HG03432 (cell line): ENCODE measurements at regions not wholly inside any gene's neighbourhood (a gene's known extent, or its start where the extent isn't known, plus 50 kb on each side); places are given as distances from the start of the nearest gene placed in this dataset.
"Not testable (repeated sequence)": the region's sequence is repeated elsewhere in the genome, so short reads cannot be mapped to it uniquely, and the experiment has no call there.

Source experiments
- ATAC-seq: cut with Tn5 transposase; IDR thresholded peaks from one replicate; pipeline ENCODE4 v1.9.1; 2021; ENCODE audit warnings: mild to moderate bottlenecking, moderate library complexity; ENCODE audit not compliant: unreplicated experiment

GRCh38 chr6:119757467-119757866 is 407.9 kb upstream of the MAN1A1 start:
- ATAC-seq = no peak

GRCh38 chr6:119749335-119749734 is 399.8 kb upstream of the MAN1A1 start:
- no peak for ATAC-seq

DNA sequence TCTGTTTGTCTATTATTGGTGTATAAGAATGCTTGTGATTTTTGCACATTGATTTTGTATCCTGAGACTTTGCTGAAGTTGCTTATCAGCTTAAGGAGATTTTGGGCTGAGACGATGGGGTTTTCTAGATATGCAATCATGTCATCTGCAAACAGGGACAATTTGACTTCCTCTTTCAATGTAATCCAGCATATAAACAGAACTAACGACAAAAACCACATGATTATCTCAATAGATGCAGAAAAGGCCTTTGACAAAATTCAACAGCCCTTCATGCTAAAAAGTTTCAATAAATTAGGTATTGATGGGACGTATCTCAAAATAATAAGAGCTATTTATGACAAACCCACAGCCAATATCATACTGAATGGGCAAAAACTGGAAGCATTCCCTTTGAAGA is 399.0 kb upstream of the MAN1A1 start:
- ATAC-seq = not testable (repeated sequence)

DNA sequence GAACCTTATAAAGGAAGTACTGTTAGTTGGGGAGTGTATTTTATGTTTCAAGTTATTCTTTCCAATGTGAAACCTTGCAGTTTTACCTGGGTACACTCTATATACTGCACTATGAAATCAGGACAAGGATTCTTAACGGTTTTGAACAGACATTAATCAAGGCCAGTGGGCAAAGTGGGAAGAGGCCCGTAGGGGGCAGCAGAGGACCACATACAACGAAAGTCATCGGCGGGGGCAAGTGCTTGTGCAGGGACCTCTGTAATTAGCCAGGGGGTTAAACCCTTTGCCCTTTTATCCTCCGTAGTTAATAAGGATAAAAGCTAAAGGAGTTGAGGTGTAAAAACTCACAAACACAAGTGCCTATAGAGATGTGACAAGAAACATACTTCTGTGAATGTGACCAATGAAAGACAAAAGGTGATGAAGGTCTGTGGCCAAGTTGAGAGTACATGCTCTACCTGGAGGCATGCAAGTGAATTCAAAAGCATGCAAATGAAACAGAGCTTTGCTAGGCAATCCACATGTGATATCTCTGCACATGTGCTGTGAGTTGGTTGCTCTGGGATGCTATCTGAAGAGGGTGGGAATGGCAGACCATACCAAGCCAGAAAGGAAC is 392.7 kb upstream of the MAN1A1 start:
- peak; percentile 95 for ATAC-seq

GRCh38 chr6:119739769-119740168 is 390.2 kb upstream of the MAN1A1 start:
- ATAC-seq = peak; percentile 47

GRCh38 chr6:119738425-119738824 is 388.9 kb upstream of the MAN1A1 start:
- no peak for ATAC-seq

DNA sequence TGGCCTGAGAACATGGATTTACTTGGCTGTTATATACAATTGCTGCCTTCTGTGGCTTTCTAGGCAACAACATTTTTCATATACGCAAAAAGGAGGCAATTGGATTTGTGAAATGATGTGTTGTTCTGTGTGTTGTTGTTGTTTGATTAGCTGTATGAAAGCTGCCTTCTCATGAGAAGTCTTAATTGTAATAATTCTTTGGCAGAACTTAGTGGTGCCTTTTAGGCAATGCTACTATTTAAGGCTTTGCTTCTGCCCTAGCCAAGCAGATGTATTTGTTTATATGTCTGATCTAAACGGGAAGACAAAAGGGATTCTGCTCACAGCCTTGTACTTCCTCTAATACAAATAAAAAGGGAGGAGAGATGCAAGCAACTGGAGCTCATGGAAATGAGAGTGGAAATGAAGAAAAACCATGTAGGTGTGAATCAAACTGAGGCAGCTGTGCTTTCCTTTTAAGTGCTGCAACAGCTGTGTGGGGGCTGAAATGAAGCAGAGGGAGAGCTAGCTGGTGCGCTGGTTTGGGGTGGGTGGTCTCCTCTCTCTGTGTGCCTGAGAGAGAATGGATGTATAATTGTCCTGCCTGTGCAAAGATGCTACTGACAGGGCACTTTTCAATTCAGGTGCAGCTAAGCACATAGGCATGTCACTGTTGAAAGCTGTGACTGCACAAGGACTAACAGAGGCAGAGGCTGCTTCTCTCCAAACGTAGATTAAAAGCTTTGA is 386.9 kb upstream of the MAN1A1 start:
- no peak for ATAC-seq

GRCh38 chr6:119735530-119735929 is 386.0 kb upstream of the MAN1A1 start:
- no peak for ATAC-seq

GRCh38 chr6:119734227-119734626 is 384.7 kb upstream of the MAN1A1 start:
- no peak for ATAC-seq

- peak; percentile 80 for ATAC-seq
Measured at GRCh38 chr6:119728935-119729334, 379.4 kb upstream of the MAN1A1 start.

- no peak for ATAC-seq
Measured at GRCh38 chr6:119728220-119728750, 378.7 kb upstream of the MAN1A1 start.

DNA sequence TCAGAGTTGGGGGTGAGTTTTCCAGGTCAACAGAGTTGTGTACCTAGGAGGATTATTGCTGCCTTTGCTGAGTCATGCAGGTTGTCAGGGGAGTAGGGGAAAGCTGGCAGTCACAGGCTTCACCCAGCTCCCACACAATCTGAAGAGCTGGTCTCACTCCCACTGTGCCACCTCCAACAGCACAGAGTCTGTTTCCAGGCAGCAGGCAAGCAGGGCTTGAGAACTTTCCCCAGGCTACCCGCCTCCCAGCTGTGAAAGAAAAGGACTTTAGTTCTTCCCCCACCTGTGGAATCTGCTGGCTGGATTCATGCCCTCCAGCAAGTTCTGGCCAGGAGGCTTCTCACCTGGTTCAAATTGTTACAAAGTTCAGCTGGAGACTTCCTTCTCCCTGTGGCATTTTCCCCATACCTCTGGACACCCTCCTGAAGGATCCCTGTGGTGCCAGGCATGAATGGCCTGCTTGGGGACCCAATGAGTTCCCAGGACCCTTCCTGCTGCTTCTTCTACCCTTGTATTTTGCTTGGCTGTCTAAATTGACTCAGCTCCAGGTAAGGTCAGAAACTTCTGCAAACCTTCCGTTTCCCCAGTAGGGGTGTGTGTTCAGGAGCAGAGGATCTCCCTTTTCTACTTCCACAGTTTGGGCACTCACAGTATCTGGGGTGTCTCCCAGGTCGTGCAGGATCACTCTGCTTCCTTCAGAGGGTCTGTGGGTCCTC is 378.1 kb upstream of the MAN1A1 start:
- ATAC-seq = no peak

DNA sequence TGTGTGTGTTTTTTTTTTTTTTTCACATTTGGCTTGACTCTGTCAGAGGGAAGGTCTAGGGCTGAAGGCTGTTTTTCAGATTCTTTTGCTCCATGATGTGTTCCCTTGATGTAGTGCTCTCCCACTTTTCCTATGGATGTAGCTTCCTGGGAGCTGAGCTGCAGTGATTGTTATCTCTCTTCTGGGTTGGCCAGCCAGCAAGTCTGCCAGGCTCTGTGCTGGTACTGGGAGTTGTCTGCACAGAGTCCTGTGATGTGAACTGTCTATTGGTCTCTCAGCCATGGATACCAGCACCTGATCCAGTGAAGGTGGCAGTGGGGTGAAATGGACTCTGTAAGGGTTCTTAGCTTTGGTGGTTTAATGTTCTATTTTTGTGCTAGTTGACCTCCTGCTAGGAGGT is 377.4 kb upstream of the MAN1A1 start:
- not testable (repeated sequence) for ATAC-seq

GRCh38 chr6:119726086-119726485 is 376.5 kb upstream of the MAN1A1 start:
- ATAC-seq = no peak

- ATAC-seq = no peak
Measured at GRCh38 chr6:119720160-119720559, 370.6 kb upstream of the MAN1A1 start.

GRCh38 chr6:119717942-119718341 is 368.4 kb upstream of the MAN1A1 start:
- ATAC-seq = no peak

DNA sequence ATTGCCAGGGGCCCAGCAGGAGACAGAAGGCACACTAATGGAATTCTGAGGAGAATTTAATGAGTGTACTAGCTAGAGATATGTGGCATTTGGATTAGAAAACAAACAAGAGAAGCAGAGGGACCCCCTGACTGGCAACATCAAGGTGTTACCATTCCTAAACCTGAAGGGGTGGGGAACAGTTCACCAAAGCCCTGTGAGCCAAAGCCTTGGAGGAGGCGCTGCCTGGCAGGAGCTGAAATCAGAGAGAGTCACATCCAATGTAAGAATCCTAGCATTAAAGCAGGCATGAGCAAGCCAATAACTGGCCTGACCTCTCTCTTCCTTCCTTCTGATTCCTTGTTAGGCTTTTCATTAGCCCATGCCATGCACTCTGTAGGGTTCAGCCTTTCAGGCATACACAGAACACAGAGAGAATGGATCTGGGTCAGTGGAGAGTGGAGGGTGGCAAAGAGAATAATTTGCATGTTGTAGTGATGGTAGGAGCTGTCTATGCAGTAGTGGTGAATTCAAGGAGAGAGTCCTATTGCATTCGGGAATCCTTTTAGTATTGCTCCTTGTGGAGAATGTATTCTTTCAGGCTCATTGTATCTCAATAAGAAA is 367.2 kb upstream of the MAN1A1 start:
- ATAC-seq = no peak

GRCh38 chr6:119713903-119714302 is 364.3 kb upstream of the MAN1A1 start:
- no peak for ATAC-seq

DNA sequence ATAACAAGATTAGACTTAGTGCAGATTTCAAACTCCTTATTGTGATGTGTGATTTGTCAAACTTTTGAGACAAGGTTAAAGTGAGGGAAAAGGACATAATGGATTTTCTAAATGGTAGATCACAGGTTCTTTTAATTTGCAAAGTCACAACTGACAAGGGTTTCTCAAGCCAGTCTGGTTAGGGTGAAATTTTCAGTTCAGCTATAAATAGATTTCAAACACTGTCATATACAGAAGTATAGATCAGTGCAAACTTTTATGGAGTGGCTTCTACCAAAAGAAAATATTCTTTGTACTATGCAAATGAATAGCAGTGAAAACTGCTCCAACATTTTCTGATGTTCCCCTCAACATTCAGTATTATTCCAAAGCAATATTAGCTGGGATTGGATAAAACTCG is 337.1 kb upstream of the MAN1A1 start:
- ATAC-seq = no peak

GRCh38 chr6:119686240-119686639 is 336.7 kb upstream of the MAN1A1 start:
- ATAC-seq = no peak

DNA sequence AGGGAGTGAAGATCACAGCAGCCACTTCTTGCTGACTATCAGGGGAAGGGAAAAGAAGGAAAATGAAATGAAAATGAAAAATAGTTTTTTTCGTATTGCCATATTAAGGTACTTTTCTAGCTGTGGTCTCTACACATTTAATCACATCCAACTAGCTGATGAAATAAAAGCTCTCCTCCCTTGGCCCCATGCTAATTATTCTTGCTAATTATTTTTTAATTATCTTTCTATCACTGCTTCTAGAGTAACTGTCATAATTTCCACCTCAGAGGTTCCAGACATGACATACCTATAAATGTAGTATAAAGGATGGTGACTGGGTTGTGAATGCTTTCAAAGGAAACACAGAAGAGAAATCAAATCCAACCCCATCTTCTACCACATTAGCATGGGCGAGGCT is 334.1 kb upstream of the MAN1A1 start:
- ATAC-seq = no peak
